A549 (cell line): ENCODE measurements at regions not wholly inside any gene's neighbourhood (a gene's known extent, or its start where the extent isn't known, plus 50 kb on each side); places are given as distances from the start of the nearest gene placed in this dataset.

Experiments used
- HEYL ChIP-seq: fragments of 250-450 bp; sonication (Bioruptor Pico); IDR thresholded peaks from 2 replicates; pipeline ENCODE4 v1.8.0; 2021; ENCODE audit warnings: mild to moderate bottlenecking, moderate library complexity
- RCOR1 ChIP-seq: fragments of 150-350 bp; IDR thresholded peaks from 2 replicates; pipeline ENCODE4 v1.6.1; 2014; ENCODE audit warnings: antibody characterized with exemption, low read length, low read depth
- RFX5 ChIP-seq: fragments of 450-650 bp; IDR thresholded peaks from 2 replicates; pipeline ENCODE4 v1.7.1; 2014; ENCODE audit warnings: antibody characterized with exemption, mild to moderate bottlenecking, moderate library complexity
- ZFP36 ChIP-seq: fragments of 450-650 bp; IDR thresholded peaks from 2 replicates; pipeline ENCODE4 v1.6.1; 2014; ENCODE audit warnings: borderline replicate concordance; ENCODE audit not compliant: partially characterized antibody
- TF ChIP-seq, protein P1 (sequence below): IDR thresholded peaks from 2 replicates; pipeline ENCODE4 v1.6.1; 2012
- TF ChIP-seq, protein P2 (sequence below): fragments of >200 bp; sonication (Bioruptor Twin); formaldehyde crosslinking; IDR thresholded peaks from 3 replicates; pipeline ENCODE4 v1.5.1; 2016
- TF ChIP-seq, protein P3 (sequence below): IDR thresholded peaks from 2 replicates; pipeline ENCODE4 v1.6.1; 2012
- TF ChIP-seq, protein P4 (sequence below): fragments of 250-450 bp; sonication (Bioruptor Pico); IDR thresholded peaks from 2 replicates; pipeline ENCODE4 v1.5.0; 2021; ENCODE audit warnings: mild to moderate bottlenecking, moderate library complexity, borderline replicate concordance

DNA sequence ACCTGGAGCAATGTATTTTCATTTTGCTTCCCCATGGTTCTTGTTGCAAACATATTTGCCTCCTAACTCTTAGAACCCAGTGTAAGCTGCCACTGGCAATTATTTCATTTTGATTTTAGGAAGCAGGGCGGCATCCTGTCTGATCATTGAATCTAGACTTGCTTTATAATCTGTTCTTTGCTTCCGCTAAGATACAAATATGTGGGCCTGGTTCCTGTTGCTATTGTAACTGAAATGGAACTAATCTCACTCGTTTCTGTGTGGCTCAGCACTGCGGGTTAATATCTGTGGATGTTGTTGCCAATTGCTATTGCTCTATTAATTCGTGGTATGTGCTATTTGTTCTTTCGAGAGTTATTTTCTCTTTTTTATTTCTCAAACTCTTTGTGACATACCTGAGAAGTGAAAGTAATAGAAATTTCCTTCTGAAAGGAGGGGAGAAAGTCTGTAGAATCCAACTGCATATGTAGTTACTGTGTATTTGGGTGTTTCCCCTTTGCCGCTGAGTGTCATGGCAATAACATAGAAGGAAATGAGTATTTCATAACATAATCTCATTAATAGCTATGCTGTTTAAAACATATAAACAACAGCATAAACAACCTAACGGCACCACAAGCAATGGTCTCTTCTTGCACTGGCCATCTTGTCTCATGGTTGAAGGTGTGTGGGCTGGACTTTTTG lies 62.4 kb downstream of the FZD1 start:
- TF ChIP-seq, protein P1, sequence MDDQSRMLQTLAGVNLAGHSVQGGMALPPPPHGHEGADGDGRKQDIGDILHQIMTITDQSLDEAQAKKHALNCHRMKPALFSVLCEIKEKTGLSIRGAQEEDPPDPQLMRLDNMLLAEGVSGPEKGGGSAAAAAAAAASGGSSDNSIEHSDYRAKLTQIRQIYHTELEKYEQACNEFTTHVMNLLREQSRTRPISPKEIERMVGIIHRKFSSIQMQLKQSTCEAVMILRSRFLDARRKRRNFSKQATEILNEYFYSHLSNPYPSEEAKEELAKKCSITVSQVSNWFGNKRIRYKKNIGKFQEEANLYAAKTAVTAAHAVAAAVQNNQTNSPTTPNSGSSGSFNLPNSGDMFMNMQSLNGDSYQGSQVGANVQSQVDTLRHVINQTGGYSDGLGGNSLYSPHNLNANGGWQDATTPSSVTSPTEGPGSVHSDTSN, result no peak
- TF ChIP-seq, protein P2, sequence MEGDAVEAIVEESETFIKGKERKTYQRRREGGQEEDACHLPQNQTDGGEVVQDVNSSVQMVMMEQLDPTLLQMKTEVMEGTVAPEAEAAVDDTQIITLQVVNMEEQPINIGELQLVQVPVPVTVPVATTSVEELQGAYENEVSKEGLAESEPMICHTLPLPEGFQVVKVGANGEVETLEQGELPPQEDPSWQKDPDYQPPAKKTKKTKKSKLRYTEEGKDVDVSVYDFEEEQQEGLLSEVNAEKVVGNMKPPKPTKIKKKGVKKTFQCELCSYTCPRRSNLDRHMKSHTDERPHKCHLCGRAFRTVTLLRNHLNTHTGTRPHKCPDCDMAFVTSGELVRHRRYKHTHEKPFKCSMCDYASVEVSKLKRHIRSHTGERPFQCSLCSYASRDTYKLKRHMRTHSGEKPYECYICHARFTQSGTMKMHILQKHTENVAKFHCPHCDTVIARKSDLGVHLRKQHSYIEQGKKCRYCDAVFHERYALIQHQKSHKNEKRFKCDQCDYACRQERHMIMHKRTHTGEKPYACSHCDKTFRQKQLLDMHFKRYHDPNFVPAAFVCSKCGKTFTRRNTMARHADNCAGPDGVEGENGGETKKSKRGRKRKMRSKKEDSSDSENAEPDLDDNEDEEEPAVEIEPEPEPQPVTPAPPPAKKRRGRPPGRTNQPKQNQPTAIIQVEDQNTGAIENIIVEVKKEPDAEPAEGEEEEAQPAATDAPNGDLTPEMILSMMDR, result no peak
- TF ChIP-seq RFX5 (no peak), ZFP36 (no peak), HEYL (no peak), RCOR1 (no peak)
- TF ChIP-seq, protein P3, sequence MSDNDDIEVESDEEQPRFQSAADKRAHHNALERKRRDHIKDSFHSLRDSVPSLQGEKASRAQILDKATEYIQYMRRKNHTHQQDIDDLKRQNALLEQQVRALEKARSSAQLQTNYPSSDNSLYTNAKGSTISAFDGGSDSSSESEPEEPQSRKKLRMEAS, result no peak
- TF ChIP-seq, protein P4, sequence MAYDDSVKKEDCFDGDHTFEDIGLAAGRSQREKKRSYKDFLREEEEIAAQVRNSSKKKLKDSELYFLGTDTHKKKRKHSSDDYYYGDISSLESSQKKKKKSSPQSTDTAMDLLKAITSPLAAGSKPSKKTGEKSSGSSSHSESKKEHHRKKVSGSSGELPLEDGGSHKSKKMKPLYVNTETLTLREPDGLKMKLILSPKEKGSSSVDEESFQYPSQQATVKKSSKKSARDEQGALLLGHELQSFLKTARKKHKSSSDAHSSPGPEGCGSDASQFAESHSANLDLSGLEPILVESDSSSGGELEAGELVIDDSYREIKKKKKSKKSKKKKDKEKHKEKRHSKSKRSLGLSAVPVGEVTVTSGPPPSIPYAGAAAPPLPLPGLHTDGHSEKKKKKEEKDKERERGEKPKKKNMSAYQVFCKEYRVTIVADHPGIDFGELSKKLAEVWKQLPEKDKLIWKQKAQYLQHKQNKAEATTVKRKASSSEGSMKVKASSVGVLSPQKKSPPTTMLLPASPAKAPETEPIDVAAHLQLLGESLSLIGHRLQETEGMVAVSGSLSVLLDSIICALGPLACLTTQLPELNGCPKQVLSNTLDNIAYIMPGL, result no peak
